Activated T-cell treated with anti-CD3 and anti-CD28 coated beads, Interleukin-2, amount 50 U/mL, for 4 hours (primary cell): ENCODE measurements at regions not wholly inside any gene's neighbourhood (a gene's known extent, or its start where the extent isn't known, plus 50 kb on each side); places are given as distances from the start of the nearest gene placed in this dataset.

Experiments used
- ATAC-seq, 2 donors: fragments of 200-7000 bp; cut with Tn5 transposase; one replicate each; pipeline ENCODE4 v1.10.0; 2021
- DNase-seq: peaks from one replicate; pipeline ENCODE4 v3.0.0-alpha.2; 2020
- H3K27me3 Mint-ChIP-seq: one replicate; pipeline ENCODE4 v1.8.0; 2021; ENCODE audit warnings: low read depth, mixed read lengths
- H3K36me3 Mint-ChIP-seq: one replicate; pipeline ENCODE4 v1.8.0; 2022; ENCODE audit warnings: mixed read lengths; ENCODE audit not compliant: insufficient read depth
- H3K4me1 Mint-ChIP-seq: one replicate; pipeline ENCODE4 v1.8.0; 2021; ENCODE audit warnings: low read depth, mixed read lengths
- H3K4me3 Mint-ChIP-seq: one replicate; pipeline ENCODE4 v1.8.0; 2021; ENCODE audit warnings: mild to moderate bottlenecking, moderate library complexity, mixed read lengths
- H3K9me3 Mint-ChIP-seq: one replicate; pipeline ENCODE4 v1.8.0; 2021; ENCODE audit warnings: mixed read lengths

GRCh38 chr20:39252035-39252434 is 289.9 kb downstream of the DHX35 start:
- Mint-ChIP-seq H3K4me3 (no peak overlapping the region), H3K36me3 (no peaks in the 10 kb centered on the region), H3K27me3 (peaks cover 3% of the 10 kb centered on the region), H3K4me1 (no peaks in the 10 kb centered on the region), H3K9me3 (no peaks in the 10 kb centered on the region)
- DNase-seq (no peak), ATAC-seq (no peak)

GRCh38 chr20:39249798-39250197 is 287.7 kb downstream of the DHX35 start:
- no peak for DNase-seq
- Mint-ChIP-seq H3K4me3 (no peak overlapping the region), H3K4me1 (peaks cover 11% of the 10 kb centered on the region), H3K36me3 (no peaks in the 10 kb centered on the region), H3K9me3 (no peaks in the 10 kb centered on the region), H3K27me3 (peaks cover 4% of the 10 kb centered on the region)
- no peak for ATAC-seq

- Mint-ChIP-seq H3K4me1 (peaks cover 13% of the 10 kb centered on the region), H3K9me3 (no peaks in the 10 kb centered on the region), H3K36me3 (no peaks in the 10 kb centered on the region), H3K4me3 (no peak overlapping the region), H3K27me3 (peaks cover 5% of the 10 kb centered on the region)
- no peak for DNase-seq
- no peak for ATAC-seq
These were observed 286.8 kb downstream of the DHX35 start for GRCh38 chr20:39248862-39249485.

GRCh38 chr20:39248171-39248861 is 286.2 kb downstream of the DHX35 start:
- Mint-ChIP-seq H3K27me3 (peaks cover 5% of the 10 kb centered on the region), H3K36me3 (no peaks in the 10 kb centered on the region), H3K4me3 (no peak overlapping the region), H3K4me1 (peaks cover 13% of the 10 kb centered on the region), H3K9me3 (peaks cover 2% of the 10 kb centered on the region)
- no peak for DNase-seq
- no peak for ATAC-seq

GRCh38 chr20:39246436-39246835 is 284.3 kb downstream of the DHX35 start:
- peaks cover 14% of the 10 kb centered on the region for H3K9me3 Mint-ChIP-seq
- DNase-seq (no peak), ATAC-seq (no peak)
- H3K4me3 Mint-ChIP-seq, result no peak overlapping the region
- H3K4me1 Mint-ChIP-seq, result peaks cover 13% of the 10 kb centered on the region
- no peaks in the 10 kb centered on the region for H3K36me3 Mint-ChIP-seq
- H3K27me3 Mint-ChIP-seq, result peaks cover 2% of the 10 kb centered on the region

GRCh38 chr20:39245685-39246311 is 283.7 kb downstream of the DHX35 start:
- H3K27me3 Mint-ChIP-seq, result peaks cover 5% of the 10 kb centered on the region
- peaks cover 18% of the 10 kb centered on the region for H3K9me3 Mint-ChIP-seq
- no peak for DNase-seq
- peaks cover 13% of the 10 kb centered on the region for H3K4me1 Mint-ChIP-seq
- H3K4me3 Mint-ChIP-seq, result no peak overlapping the region
- H3K36me3 Mint-ChIP-seq, result no peaks in the 10 kb centered on the region
- ATAC-seq, result no peak

- no peak overlapping the region for H3K4me3 Mint-ChIP-seq
- peaks cover 18% of the 10 kb centered on the region for H3K9me3 Mint-ChIP-seq
- H3K27me3 Mint-ChIP-seq, result peaks cover 5% of the 10 kb centered on the region
- H3K36me3 Mint-ChIP-seq, result no peaks in the 10 kb centered on the region
- ATAC-seq, result no peak
- no peak for DNase-seq
- H3K4me1 Mint-ChIP-seq, result peaks cover 13% of the 10 kb centered on the region
These were observed 281.8 kb downstream of the DHX35 start for GRCh38 chr20:39243962-39244361.

- H3K36me3 Mint-ChIP-seq, result no peaks in the 10 kb centered on the region
- DNase-seq, result no peak
These were observed 280.5 kb downstream of the DHX35 start for GRCh38 chr20:39242614-39243013.

GRCh38 chr20:39234520-39235095 is 272.5 kb downstream of the DHX35 start:
- no peaks in the 10 kb centered on the region for H3K4me1 Mint-ChIP-seq
- H3K4me3 Mint-ChIP-seq, result no peak overlapping the region
- DNase-seq (no peak), ATAC-seq (no peak)
- no peaks in the 10 kb centered on the region for H3K9me3 Mint-ChIP-seq
- H3K36me3 Mint-ChIP-seq, result no peaks in the 10 kb centered on the region
- no peaks in the 10 kb centered on the region for H3K27me3 Mint-ChIP-seq

More at GRCh38 chr20:39242614-39243013, 280.5 kb downstream of the DHX35 start:
- Mint-ChIP-seq H3K27me3 (peaks cover 5% of the 10 kb centered on the region), H3K4me1 (peaks cover 13% of the 10 kb centered on the region), H3K9me3 (peaks cover 18% of the 10 kb centered on the region), H3K4me3 (no peak overlapping the region)
- ATAC-seq, result no peak

- Mint-ChIP-seq H3K36me3 (no peaks in the 10 kb centered on the region), H3K9me3 (no peaks in the 10 kb centered on the region), H3K4me1 (no peaks in the 10 kb centered on the region), H3K27me3 (peaks cover 7% of the 10 kb centered on the region), H3K4me3 (no peak overlapping the region)
- DNase-seq (no peak), ATAC-seq (no peak)
These were observed 271.6 kb downstream of the DHX35 start for GRCh38 chr20:39233755-39234154.

GRCh38 chr20:39227416-39227815 is 265.3 kb downstream of the DHX35 start:
- Mint-ChIP-seq H3K4me3 (no peak overlapping the region), H3K36me3 (no peaks in the 10 kb centered on the region), H3K27me3 (peaks cover 8% of the 10 kb centered on the region), H3K4me1 (no peaks in the 10 kb centered on the region), H3K9me3 (no peaks in the 10 kb centered on the region)
- DNase-seq (no peak), ATAC-seq (no peak)

- no peaks in the 10 kb centered on the region for H3K9me3 Mint-ChIP-seq
- H3K4me1 Mint-ChIP-seq, result no peaks in the 10 kb centered on the region
- no peak for DNase-seq
- ATAC-seq, result no peak
- H3K36me3 Mint-ChIP-seq, result no peaks in the 10 kb centered on the region
- H3K27me3 Mint-ChIP-seq, result peaks cover 8% of the 10 kb centered on the region
- no peak overlapping the region for H3K4me3 Mint-ChIP-seq
These were observed 263.8 kb downstream of the DHX35 start for GRCh38 chr20:39225978-39226377.

GRCh38 chr20:39225536-39225935 is 263.4 kb downstream of the DHX35 start:
- Mint-ChIP-seq H3K27me3 (peaks cover 9% of the 10 kb centered on the region), H3K36me3 (no peaks in the 10 kb centered on the region), H3K4me1 (no peaks in the 10 kb centered on the region), H3K4me3 (no peak overlapping the region), H3K9me3 (no peaks in the 10 kb centered on the region)
- ATAC-seq (no peak), DNase-seq (no peak)

GRCh38 chr20:39222101-39222500 is 260.0 kb downstream of the DHX35 start:
- H3K27me3 Mint-ChIP-seq, result peaks cover 9% of the 10 kb centered on the region
- no peak for ATAC-seq

GRCh38 chr20:39216195-39216594 is 254.1 kb downstream of the DHX35 start:
- no peak for DNase-seq
- H3K27me3 Mint-ChIP-seq, result peaks cover 19% of the 10 kb centered on the region
- ATAC-seq, result no peak
- no peaks in the 10 kb centered on the region for H3K36me3 Mint-ChIP-seq
- no peak overlapping the region for H3K4me3 Mint-ChIP-seq
- no peaks in the 10 kb centered on the region for H3K9me3 Mint-ChIP-seq
- no peaks in the 10 kb centered on the region for H3K4me1 Mint-ChIP-seq

More at GRCh38 chr20:39222101-39222500, 260.0 kb downstream of the DHX35 start:
- Mint-ChIP-seq H3K36me3 (no peaks in the 10 kb centered on the region), H3K4me1 (no peaks in the 10 kb centered on the region), H3K4me3 (no peak overlapping the region), H3K9me3 (no peaks in the 10 kb centered on the region)
- no peak for DNase-seq
